IPS-NIHi11 (cell line): ENCODE measurements at regions not wholly inside any gene's neighbourhood (a gene's known extent, or its start where the extent isn't known, plus 50 kb on each side); places are given as distances from the start of the nearest gene placed in this dataset.
"Not testable (repeated sequence)": the region's sequence is repeated elsewhere in the genome, so short reads cannot be mapped to it uniquely, and the experiment has no call there.

Experiments used
- DNase-seq: peaks from one replicate; pipeline ENCODE4 v3.0.0; 2012; ENCODE audit warnings: mixed read lengths, low spot score

DNA sequence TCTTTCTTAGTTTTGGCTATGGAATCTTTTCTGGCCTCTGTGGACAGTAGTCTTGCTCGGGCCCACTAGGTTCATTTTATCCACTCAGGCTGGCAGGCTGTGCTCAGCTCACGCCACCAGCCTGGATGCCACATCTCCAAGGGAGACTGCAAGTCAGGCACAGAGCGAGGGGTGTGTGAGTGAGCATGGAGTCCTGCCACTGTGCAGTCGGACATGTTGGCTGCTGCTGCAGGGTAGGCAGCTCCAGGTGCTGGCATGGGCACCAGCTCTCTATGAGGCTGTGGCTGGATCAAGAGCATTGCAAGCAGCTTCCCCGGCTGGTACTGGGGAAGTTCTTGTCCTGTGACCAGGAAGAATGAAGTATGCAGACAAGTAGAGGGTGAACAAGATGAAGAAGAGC is 158.9 kb downstream of the PCTP start:
- no peak for DNase-seq

- no peak for DNase-seq
These were observed 160.3 kb downstream of the PCTP start for GRCh38 chr17:55911186-55911585.

DNA sequence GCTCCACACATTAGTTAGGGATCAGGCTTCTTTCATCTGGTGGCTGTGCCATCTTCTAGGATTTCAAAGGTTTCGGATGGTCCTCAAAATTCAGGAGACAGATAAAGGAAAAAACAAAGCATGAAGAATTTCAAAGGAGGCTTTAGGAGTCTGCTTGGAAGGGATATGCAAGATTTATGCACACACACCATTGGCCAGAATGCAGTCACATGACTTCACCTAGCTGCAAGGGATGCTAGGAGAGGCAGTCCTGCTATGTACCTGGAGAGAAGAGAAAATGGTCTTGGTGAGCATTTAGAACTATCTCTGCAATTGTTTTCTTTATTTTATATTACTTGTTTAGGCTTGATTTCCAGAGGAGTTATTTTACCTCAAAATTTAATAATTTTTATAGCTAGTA is 174.6 kb downstream of the PCTP start:
- no peak for DNase-seq

DNA sequence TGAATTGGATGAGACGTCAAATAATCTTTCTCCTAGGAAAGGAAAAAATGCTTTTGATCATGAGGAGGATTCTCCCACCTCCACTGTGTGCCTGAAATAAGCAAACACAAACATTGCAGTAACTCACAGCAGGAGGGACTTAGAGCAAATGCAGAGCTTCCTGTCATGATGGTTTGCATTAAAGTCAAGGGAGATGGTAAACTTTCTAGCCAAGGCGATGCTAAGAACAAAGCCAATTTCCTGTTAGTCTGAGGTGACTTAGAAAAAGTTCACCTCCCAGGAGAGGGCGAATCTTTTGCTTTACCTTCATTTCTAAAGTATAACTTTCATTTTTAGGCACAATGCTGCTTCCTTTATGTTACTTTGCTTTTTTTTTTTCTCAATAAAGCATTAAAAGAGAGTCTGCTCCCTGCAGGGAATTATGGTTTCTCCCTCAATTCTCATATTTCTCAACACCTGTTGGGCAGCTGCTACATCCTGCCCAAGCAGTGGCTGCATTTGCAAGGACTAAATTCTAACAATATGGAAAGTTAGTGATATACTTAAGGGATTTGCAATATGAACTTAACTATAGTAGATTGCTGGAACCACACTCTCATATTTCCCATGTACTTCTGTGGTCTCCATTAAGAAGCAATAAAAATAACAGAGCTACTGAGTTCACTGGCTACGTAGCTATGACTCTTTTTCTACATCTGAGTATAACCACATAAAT is 175.6 kb downstream of the PCTP start:
- peak; percentile 43 for DNase-seq

DNA sequence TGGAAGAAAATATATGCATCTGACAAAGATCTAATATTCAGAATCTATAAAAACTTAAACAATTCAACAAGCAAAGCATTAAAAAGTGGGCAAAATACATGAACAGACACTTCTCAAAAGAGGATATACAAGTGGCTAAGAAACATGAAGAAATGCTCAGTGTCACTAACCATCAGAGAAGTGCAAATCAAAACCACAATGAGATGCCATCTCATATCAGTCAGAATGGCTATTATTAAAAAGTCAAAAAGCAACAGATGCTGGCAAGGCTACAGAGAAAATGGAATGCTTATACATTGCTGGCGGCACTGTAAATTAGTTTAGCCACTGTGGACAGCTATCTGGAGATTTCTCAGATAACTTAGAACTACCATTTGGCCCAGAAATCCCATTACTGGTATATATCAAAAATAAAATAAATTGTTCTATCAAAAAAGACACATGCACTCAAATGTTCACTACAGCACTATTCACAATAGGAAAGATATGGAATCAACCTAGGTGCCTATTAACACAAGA is 179.5 kb downstream of the PCTP start:
- no peak for DNase-seq

GRCh38 chr17:55931446-55931845 is 180.6 kb downstream of the PCTP start:
- no peak for DNase-seq

- DNase-seq = no peak
These were observed 182.1 kb downstream of the PCTP start for GRCh38 chr17:55932973-55933372.

- DNase-seq = not testable (repeated sequence)
These were observed 188.4 kb downstream of the PCTP start for GRCh38 chr17:55939181-55939810.

DNA sequence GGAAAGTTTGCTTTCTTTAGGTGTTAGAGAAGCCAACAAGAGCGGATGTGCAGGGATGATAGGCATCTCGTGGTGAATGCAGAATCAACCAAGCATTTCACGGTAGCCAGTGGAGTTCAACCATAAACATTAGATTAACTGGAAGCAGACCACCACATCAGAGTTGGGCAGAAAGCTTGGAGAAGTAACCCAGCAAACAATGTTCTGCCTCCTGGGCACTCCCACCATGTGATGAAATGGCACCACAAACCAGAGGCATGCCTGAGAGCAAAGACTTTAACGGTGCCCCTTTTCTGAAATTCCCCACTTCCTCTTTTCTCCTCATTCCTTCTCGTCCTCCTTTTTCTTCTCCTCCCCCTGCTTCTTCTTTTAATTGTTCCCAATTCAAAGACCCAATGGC is 193.5 kb upstream of the ANKFN1 start:
- no peak for DNase-seq

DNA sequence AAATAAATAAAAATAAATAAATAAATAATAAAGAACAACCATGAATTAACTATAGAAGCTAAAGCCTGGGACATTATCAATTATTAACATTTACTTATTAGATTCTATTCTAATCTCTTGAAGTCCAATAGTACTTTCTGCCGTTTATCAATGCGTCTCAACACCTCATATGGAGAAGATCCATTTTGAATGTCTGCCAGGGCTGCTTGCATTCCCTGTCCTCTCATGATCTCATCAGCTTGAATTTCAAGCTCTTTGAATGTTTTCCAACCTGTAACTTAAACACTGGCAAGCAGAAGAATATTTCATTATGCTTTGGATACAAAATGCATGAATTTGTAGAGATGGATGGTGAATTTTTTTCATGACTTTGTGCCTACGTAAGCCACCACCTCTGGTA is 191.9 kb upstream of the ANKFN1 start:
- DNase-seq = no peak

DNA sequence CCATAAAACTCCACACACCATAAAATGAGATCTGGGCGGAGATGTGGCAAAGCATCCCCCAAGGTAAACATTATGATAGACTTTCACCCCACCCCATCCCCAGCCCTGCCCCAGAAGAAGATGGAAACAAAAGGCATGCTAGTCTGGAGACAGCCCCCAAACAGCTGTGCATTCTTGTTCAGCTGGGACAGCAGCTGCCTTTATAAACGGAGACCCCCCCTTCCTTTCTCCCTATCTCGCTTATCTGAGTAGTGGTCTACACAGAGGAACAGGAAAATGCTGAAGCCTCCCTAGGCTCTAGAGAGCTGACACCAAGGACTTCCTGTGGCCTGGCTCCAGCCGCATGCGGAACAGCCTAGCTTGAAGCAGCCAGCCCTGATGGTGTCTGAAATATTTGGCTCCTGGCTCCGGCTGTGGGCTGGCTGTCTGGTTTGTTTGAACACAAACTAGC is 190.3 kb upstream of the ANKFN1 start:
- DNase-seq = peak; percentile 17

GRCh38 chr17:55964191-55964590 is 189.1 kb upstream of the ANKFN1 start:
- no peak for DNase-seq

GRCh38 chr17:55965051-55965450 is 188.2 kb upstream of the ANKFN1 start:
- no peak for DNase-seq

DNA sequence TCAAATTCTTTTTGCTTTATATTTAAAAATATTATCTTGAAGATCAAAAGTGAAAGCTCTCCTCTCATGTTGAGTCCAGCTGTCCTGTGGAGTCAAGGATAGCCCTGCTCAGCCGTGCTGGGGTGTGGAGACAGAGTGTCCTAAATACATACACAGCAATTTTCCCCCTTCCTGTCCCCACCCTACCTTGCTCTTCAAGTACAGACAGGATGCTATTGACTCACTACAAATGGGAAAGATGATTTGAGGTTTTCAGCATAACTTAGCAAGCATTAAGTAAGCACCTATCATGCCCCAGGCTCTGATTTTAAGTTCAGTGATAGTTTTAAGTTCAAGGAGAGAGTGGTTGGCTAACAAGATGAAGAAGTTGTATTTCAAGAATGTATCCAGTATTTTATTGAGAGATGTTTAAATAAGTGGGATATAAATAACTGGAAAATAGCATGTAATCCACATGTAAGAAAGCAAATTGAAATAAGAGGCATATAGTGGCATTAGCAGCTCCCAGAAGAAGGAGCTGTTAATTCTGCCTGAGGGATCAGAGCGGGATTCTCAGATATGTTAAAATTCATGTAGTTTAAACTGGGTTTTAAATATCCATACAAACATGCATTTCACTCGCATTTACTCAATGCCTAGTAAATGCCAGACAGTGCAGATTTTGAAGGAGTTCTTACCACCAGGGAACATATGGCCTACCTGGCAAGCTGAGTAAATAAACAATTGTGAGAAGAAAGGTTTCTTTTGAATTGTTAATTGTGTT is 183.5 kb upstream of the ANKFN1 start:
- DNase-seq = no peak

- no peak for DNase-seq
These were observed 174.7 kb upstream of the ANKFN1 start for GRCh38 chr17:55978578-55978977.

- no peak for DNase-seq
These were observed 170.2 kb upstream of the ANKFN1 start for GRCh38 chr17:55983096-55983495.

- no peak for DNase-seq
These were observed 166.5 kb upstream of the ANKFN1 start for GRCh38 chr17:55986817-55987216.

DNA sequence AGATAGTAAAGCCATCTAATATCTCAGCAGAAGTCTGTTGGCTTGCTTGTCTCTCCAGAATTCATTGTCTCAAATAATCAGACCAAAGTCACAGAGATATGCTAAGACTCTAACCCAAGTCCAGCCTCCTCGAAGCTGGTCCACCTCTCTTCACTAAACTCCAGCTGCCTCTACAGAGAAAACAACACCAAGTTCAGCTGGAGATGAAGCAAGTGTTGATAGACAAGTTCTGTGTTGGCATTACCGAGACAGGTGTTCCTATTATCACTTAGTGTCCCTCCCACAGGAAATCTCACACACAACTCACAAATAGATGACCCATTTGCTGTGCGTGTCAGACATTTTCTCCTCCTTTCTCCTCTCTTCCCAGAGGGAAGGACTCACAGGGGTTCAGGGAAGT is 164.4 kb upstream of the ANKFN1 start:
- no peak for DNase-seq

- peak; percentile 17 for DNase-seq
These were observed 162.8 kb upstream of the ANKFN1 start for GRCh38 chr17:55990332-55991006.

GRCh38 chr17:55996826-55997225 is 156.4 kb upstream of the ANKFN1 start:
- DNase-seq = no peak

DNA sequence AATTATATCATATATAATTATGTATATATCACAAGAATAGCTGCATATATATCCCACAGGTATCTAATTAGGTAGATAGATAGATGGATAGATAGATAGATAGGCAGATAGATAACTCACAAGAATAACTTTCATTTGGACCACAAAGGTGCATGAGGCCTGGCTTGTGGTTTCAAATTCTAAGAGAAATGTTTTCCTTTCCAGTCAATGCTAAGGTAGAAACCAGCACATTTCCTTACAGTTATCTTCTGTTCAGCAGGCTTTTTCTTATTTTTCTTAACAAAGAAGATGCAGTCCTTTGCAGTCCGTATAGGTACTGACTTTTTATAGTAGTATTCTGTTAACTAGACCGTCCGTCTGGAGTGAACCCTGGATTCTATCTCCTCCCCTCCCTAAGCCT is 152.9 kb upstream of the ANKFN1 start:
- DNase-seq = no peak

DNA sequence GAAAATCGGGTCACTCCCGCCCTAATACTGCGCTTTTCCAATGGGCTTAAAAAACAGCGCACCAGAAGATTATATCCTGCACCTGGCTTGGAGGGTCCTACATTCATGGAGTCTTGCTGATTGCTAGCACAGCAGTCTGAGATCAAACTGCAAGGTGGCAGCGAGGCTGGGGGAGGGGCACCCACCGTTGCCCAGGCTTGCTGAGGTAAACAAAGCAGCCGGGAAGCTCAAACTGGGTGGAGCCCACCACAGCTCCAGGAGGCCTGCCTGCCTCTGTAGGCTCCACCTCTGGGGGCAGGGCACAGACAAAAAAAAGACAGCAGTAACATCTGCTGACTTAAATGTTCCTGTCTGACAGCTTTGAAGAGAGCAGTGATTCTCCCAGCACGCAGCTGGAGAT is 150.6 kb upstream of the ANKFN1 start:
- DNase-seq = not testable (repeated sequence)
